T-helper 9 cell (primary cell): ENCODE measurements at regions not wholly inside any gene's neighbourhood (a gene's known extent, or its start where the extent isn't known, plus 50 kb on each side); places are given as distances from the start of the nearest gene placed in this dataset.

Experiments
- DNase-seq: peaks from one replicate; pipeline ENCODE4 v3.0.0-alpha.2; 2020

DNA sequence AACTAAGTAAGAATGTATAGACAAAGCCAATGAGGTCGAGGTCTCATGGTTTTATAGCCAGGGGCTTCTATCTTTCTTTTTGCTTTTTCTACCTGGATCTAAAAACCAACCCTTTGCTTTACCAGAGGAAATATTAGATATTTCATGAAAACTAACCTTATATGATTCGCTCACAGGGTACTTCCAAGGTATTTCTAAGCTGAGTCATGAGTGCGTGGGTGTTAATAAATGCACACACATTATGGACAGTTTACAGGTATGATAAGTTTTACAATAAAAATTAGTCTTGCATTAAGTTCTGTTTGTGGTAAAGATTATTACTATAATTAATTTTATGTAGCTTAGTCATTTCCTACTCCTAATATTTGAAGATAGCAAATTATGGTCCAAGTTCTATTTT, 217.2 kb downstream of the CHRM3 start:
- no peak for DNase-seq

- DNase-seq = no peak
These were observed 220.6 kb downstream of the CHRM3 start for GRCh38 chr1:239606850-239607400.

- DNase-seq = no peak
These were observed 222.1 kb downstream of the CHRM3 start for GRCh38 chr1:239608469-239608868.

GRCh38 chr1:239612379-239612778, 226.0 kb downstream of the CHRM3 start:
- DNase-seq = no peak

DNA sequence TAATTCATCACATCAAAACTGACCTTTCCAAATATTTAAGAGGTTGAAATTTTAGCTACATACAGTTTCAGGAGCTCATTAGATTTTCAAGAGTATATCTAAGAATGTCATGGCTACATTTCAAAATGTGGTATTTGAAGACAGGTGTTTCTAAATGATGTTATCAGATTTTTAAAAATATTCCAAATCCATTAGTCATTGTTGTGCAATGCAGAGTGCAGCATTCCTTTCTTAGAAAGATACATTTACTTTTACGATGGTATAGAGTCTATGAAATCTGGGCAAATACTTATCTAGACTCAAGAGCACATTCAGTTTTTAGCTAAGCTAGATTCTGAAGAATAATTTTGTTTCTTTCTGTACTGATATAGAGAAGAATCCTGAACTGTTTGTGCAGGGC, 230.3 kb downstream of the CHRM3 start:
- DNase-seq = no peak

DNA sequence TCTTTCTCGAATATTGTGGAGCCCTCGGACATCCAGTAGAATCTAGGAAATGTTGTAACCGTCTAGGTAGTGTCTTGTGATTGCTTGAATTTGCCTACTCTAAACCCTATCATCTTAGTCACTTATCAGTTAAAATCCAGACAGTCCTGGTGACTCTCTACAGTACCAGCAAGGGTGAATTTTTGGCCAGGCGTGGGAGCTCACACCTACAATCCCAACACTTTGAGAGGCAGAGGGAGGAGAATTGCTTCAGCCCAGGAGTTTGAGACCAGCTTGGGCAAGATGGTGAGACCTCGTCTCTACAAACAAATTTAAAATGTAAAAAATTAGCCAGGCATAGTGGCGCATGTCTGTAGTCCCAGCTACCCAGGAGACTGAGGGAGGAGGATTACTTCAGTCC, 230.9 kb downstream of the CHRM3 start:
- DNase-seq = no peak

- DNase-seq = no peak
These were observed 231.4 kb downstream of the CHRM3 start for GRCh38 chr1:239617731-239618130.

GRCh38 chr1:239619190-239619589, 232.8 kb downstream of the CHRM3 start:
- DNase-seq = no peak

- no peak for DNase-seq
These were observed 244.4 kb downstream of the CHRM3 start for GRCh38 chr1:239630767-239631166.

- DNase-seq = no peak
These were observed 247.1 kb downstream of the CHRM3 start for GRCh38 chr1:239633432-239633831.

DNA sequence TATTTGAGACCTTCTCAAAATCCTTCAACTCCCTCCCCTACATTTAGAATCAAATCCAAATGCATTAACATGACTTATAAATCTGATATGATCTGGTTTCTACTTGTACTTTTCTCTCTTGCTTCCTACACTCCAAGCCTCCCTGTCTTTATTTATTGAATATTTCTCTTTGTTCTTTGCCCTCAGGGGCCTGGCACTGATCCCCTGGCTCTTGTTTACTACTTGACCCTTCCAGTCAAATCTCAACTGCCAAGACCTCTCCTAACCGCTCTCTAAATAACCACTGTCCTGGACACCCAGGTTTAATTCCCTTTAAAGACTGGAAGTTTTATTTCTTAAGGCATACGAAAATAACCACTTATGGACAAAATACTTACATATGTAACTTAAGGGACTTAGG, 248.9 kb downstream of the CHRM3 start:
- DNase-seq = no peak

- DNase-seq = no peak
These were observed 250.0 kb downstream of the CHRM3 start for GRCh38 chr1:239636347-239636746.

- no peak for DNase-seq
These were observed 258.2 kb downstream of the CHRM3 start for GRCh38 chr1:239644604-239645003.

- no peak for DNase-seq
These were observed 260.7 kb downstream of the CHRM3 start for GRCh38 chr1:239647045-239647444.

GRCh38 chr1:239647964-239648632, 261.7 kb downstream of the CHRM3 start:
- no peak for DNase-seq

DNA sequence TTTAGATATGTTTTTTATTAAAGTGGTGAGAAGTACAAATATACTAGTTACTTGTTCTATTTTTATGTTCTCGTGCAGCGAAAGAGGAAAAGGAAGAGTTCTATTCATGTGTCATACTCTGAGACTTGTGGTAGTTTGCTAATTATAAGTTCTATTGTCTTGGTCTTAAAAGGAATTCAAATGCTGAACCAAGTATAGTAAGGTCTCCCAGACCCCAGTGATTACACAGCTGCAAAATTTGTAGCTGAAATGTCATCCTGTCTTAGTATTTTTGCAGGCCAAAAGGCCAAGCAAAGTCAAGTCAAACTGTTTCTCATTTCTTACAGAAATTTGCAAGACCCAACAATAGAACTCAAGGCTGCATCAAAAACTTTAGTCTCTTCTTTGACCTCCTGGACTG, 268.7 kb downstream of the CHRM3 start:
- DNase-seq = no peak

GRCh38 chr1:239657291-239657690, 270.9 kb downstream of the CHRM3 start:
- DNase-seq = no peak

DNA sequence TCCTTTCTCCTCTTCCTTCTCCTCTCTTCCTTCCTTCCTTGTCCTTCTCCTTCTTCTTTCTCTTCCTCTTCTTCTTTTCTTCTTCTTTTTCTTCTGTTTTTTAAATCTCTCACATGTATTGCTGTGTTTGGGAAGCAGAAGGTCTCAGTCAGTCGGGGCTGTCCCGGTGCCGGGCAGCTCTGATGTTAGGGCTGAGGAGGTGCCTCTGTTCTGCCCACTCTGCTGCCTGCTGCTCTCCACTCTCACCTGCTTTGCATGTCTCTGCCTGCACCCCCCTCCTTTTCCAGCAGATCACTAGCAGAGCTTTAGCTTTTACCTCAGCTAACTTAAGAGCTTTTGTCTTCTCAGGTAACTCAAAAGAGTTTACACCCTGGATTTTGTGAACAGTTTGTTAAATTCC, 276.6 kb downstream of the CHRM3 start:
- DNase-seq = no peak

DNA sequence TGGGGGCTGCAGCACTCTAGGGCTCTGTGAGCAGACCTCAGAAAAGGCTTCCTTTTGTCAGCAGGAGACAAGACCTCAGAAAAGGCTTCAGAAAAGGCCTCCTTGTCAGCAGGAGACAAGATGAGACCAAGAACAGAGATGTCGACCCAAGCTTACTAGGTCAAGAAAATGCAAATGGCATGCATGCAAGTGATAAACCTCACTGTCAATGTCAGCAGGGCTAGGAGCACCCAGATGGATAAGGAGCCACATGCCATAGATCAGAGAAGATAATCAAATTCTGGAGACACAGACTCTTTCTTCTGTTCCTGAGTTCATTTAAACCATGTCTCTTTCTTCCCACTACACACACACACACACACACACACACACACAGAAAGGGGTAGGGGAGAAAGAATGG, 285.9 kb downstream of the CHRM3 start:
- no peak for DNase-seq

GRCh38 chr1:239675735-239676134, 289.4 kb downstream of the CHRM3 start:
- no peak for DNase-seq

DNA sequence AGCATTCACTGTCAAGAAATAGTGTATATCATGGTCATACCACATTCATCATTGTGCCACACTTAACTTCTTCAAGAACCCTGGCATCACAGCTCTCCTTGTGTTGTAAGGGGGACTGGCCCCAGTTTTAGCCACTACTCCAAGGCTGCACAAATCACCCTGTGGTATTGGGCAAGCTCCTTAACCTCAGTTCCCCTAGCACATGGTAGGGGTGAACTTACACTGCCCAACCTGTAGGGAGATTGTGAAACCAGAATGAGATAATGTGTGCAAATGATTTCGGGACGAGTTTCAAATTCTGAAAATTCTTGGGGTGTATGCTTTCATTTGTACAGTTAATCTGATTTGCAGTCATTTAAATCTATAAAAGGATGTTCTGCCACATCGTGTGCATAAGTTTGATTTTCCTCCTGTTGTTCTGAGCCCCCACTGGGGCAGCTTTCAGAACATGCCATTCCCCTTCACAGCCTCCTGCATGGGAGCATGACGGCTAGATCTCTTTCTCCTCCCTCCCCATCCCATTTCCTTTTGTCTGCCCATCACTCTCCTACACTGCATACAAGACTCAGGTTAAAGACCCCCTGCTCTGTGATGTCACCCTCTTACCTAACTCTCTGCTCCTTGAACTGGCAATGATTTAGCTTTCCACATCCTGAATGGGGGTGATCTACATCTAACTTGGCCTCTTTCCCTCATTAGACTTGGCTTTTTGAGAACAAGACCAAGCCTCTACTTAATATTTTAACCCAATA, 290.3 kb downstream of the CHRM3 start:
- no peak for DNase-seq

DNA sequence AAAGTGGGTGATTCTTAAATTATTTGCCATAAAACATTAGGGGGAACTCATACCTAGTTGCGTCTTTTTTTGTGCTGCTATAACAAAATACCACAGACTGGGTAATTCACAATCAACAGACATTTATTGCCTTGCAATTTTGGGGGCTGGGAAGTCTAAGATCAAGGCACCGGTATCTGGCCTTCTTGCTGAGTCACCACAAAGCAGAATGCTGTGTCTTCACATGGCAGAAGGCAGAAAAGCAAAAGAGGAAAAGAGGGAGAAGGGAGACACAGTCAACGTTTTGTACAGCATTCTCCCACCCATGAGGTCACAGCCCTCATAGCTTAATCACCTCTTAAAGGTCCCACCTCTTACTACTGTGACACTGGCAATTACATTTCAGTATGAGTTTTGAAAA, 291.0 kb downstream of the CHRM3 start:
- no peak for DNase-seq

GRCh38 chr1:239678181-239678580, 291.8 kb downstream of the CHRM3 start:
- no peak for DNase-seq

GRCh38 chr1:239682046-239682445, 295.7 kb downstream of the CHRM3 start:
- no peak for DNase-seq
